ENCODE measurements at regions not wholly inside any gene's neighbourhood (a gene's known extent, or its start where the extent isn't known, plus 50 kb on each side); places are given as distances from the start of the nearest gene placed in this dataset.

DNA sequence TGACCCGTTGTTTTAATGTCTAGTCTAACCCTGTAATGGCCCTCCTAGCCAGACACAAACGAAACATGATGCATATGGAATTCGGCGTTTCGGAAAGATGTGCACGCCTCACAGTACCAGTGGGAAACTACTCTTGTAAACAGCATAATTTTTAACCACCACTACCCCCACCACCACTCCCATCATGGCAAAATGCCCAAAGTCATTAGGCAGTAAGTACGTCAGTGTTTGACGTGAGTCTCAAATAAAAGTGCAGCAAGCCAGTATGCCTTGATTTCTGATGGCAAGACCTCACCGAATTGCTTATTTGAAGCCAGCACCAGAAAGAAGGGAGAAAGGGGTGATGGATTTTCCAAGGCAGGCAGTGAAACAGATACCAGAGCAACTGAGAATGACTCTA, 71.4 kb downstream of the ADRB2 start:
- Mint-ChIP-seq H3K27ac (ENCODE audit: unreplicated experiment) (no peak overlapping the region), H3K27me3 (ENCODE audit: unreplicated experiment) (no peaks in the 10 kb centered on the region), H3K4me1 (ENCODE audit: low read depth, unreplicated experiment) (peaks cover 5% of the 10 kb centered on the region), H3K4me3 (ENCODE audit: unreplicated experiment) (no peak overlapping the region), H3K36me3 (ENCODE audit: unreplicated experiment) (peaks cover 8% of the 10 kb centered on the region), H3K9me3 (ENCODE audit: unreplicated experiment) (no peaks in the 10 kb centered on the region)
- DNase-seq, result no peak
- TF ChIP-seq, protein P1, sequence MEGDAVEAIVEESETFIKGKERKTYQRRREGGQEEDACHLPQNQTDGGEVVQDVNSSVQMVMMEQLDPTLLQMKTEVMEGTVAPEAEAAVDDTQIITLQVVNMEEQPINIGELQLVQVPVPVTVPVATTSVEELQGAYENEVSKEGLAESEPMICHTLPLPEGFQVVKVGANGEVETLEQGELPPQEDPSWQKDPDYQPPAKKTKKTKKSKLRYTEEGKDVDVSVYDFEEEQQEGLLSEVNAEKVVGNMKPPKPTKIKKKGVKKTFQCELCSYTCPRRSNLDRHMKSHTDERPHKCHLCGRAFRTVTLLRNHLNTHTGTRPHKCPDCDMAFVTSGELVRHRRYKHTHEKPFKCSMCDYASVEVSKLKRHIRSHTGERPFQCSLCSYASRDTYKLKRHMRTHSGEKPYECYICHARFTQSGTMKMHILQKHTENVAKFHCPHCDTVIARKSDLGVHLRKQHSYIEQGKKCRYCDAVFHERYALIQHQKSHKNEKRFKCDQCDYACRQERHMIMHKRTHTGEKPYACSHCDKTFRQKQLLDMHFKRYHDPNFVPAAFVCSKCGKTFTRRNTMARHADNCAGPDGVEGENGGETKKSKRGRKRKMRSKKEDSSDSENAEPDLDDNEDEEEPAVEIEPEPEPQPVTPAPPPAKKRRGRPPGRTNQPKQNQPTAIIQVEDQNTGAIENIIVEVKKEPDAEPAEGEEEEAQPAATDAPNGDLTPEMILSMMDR (IDR thresholded peaks at IDR 0.05; ENCODE audit: partially characterized antibody, unreplicated experiment), result no peak

DNA sequence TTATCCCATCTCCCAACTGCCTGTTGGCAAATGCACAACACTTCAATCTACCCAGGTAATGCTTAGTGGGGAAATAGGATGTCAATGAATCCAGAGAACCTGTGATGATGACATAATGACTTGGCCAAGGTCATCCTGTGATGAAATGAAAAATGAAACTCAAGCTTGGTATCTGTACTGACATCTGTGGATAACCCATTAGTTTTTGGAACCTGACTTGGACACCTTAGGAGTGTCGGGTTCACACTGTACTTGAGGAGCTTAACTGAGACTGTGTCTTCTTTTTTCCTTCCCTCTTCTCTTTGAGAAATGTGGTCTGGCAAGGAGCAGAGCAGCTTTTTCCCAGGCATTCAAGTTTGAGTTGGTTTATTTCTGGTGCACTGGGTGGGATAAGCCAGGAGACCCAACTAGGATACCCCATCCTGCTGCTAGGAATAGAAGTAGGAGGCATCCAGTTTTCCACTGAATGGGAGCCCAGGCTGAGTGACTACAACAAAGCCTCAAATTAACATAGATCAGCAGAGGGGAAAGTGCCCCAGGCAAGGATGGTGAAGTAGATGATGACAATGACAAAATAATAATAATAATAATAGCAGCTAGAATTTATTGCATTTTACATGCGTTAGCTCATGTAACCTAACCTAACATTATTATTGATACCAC, 72.1 kb downstream of the ADRB2 start:
- no peak overlapping the region for H3K27ac Mint-ChIP-seq (ENCODE audit: unreplicated experiment)
- TF ChIP-seq, protein P1 (IDR thresholded peaks at IDR 0.05; ENCODE audit: partially characterized antibody, unreplicated experiment), result no peak
- H3K9me3 Mint-ChIP-seq (ENCODE audit: unreplicated experiment), result no peaks in the 10 kb centered on the region
- DNase-seq, result no peak
- peaks cover 8% of the 10 kb centered on the region for H3K36me3 Mint-ChIP-seq (ENCODE audit: unreplicated experiment)
- no peak overlapping the region for H3K4me3 Mint-ChIP-seq (ENCODE audit: unreplicated experiment)
- H3K27me3 Mint-ChIP-seq (ENCODE audit: unreplicated experiment), result no peaks in the 10 kb centered on the region
- H3K4me1 Mint-ChIP-seq (ENCODE audit: low read depth, unreplicated experiment), result peaks cover 5% of the 10 kb centered on the region

DNA sequence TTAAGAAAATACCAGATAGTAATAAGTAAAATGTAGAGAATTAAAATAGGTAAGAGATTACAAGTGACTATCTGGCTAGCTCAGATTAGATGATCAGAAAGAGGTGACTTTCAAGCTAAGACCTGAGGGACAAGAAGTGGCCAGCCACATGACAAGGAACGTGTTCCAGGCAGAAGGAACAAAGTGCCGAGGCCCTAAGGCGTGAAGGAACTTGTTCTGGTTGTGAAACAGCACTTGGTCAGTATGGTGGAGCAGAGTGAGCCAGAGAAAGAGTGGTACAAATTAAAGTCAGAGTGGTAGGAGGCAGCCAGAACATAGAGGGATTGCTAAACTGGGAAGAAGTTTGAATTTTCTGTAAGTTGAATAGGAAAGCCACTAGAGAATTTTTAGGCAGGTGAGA, 73.6 kb downstream of the ADRB2 start:
- no peak for DNase-seq
- Mint-ChIP-seq H3K27me3 (ENCODE audit: unreplicated experiment) (no peaks in the 10 kb centered on the region), H3K27ac (ENCODE audit: unreplicated experiment) (no peak overlapping the region), H3K36me3 (ENCODE audit: unreplicated experiment) (no peaks in the 10 kb centered on the region), H3K4me3 (ENCODE audit: unreplicated experiment) (no peak overlapping the region), H3K9me3 (ENCODE audit: unreplicated experiment) (no peaks in the 10 kb centered on the region), H3K4me1 (ENCODE audit: low read depth, unreplicated experiment) (peaks cover 5% of the 10 kb centered on the region)
- TF ChIP-seq, protein P1 (IDR thresholded peaks at IDR 0.05; ENCODE audit: partially characterized antibody, unreplicated experiment), result no peak

DNA sequence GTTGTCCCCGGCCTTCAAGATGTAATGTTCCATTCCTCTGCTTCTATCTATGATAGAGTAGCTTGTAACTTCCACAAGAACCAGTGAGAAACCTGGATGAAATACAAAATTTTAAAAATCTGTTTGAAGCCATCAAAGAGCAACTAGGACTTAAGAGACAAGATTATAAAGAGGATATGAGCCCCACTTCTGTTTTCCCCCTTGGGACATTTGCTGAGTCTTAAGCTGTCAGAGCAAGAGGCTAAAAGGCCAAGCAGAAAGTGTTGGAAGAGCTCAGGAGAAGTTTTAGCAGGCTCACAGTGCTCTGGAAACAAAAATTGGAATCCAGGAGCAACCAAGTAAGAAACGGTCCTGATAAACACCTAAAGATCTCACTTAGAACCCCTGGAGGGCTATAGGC, 76.1 kb downstream of the ADRB2 start:
- TF ChIP-seq, protein P1 (IDR thresholded peaks at IDR 0.05; ENCODE audit: partially characterized antibody, unreplicated experiment), result no peak
- Mint-ChIP-seq H3K27me3 (ENCODE audit: unreplicated experiment) (no peaks in the 10 kb centered on the region), H3K27ac (ENCODE audit: unreplicated experiment) (no peak overlapping the region), H3K4me3 (ENCODE audit: unreplicated experiment) (no peak overlapping the region), H3K4me1 (ENCODE audit: low read depth, unreplicated experiment) (peaks cover 5% of the 10 kb centered on the region), H3K36me3 (ENCODE audit: unreplicated experiment) (no peaks in the 10 kb centered on the region), H3K9me3 (ENCODE audit: unreplicated experiment) (no peaks in the 10 kb centered on the region)
- no peak for DNase-seq

DNA sequence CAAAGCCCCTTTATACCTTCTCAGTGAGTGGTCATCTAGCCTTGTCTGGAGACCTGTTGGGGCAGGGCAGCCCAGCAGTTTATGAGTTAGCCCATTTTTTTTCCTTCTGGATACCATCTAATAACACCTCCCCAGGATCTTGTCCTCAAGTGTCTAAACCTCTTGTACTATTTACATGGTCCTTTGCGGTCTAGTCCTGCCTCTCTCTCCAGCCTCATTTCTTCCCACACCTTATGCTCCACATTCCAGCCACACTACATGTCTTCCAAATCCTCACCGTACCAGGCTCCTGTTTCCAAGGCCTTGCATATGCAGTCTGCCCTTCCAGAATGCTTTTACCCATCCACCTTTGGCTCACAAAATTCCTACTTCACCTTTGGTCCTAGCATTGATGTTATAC, 77.2 kb downstream of the ADRB2 start:
- Mint-ChIP-seq H3K4me3 (ENCODE audit: unreplicated experiment) (no peak overlapping the region), H3K27ac (ENCODE audit: unreplicated experiment) (no peak overlapping the region), H3K27me3 (ENCODE audit: unreplicated experiment) (no peaks in the 10 kb centered on the region), H3K4me1 (ENCODE audit: low read depth, unreplicated experiment) (peaks cover 5% of the 10 kb centered on the region), H3K9me3 (ENCODE audit: unreplicated experiment) (no peaks in the 10 kb centered on the region), H3K36me3 (ENCODE audit: unreplicated experiment) (no peaks in the 10 kb centered on the region)
- no peak for DNase-seq
- TF ChIP-seq, protein P1 (IDR thresholded peaks at IDR 0.05; ENCODE audit: partially characterized antibody, unreplicated experiment), result no peak
